Lung (tissue), 11 donors: ENCODE measurements at regions not wholly inside any gene's neighbourhood (a gene's known extent, or its start where the extent isn't known, plus 50 kb on each side); places are given as distances from the start of the nearest gene placed in this dataset.

Experiments used
- ATAC-seq: fragments of 200-7000 bp; cut with Tn5 transposase; one replicate; pipeline ENCODE4 v1.9.1; 2020; ENCODE audit warnings: moderate number of reproducible peaks; ENCODE audit not compliant: insufficient read depth, low FRiP score
- DNase-seq, 3 donors: peaks; one replicate each; pipeline ENCODE4 v3.0.0-alpha.2; 2013 to 2017
- H3K27ac ChIP-seq, 2 donors: one replicate each; pipeline ENCODE4 v1.5.1; 2013; ENCODE audit warnings: mild to moderate bottlenecking in 2 of 2, moderate library complexity in 2 of 2, control low read depth in 1 of 2, inconsistent platforms in 1 of 2, low read depth in 1 of 2, low read length in 1 of 2
- H3K27me3 ChIP-seq, 3 donors: one replicate each; pipeline ENCODE4 v1.5.1; 2013; ENCODE audit warnings: low read length in 2 of 3; ENCODE audit not compliant: control insufficient read depth in 3 of 3, insufficient read depth in 3 of 3
- H3K36me3 ChIP-seq, 4 donors: one replicate each; pipeline ENCODE4 v1.5.1; 2013; ENCODE audit warnings: low read length in 4 of 4, mild to moderate bottlenecking in 1 of 4, moderate library complexity in 1 of 4; ENCODE audit not compliant: control insufficient read depth in 4 of 4, insufficient read depth in 4 of 4
- H3K4me1 ChIP-seq, 5 donors: one replicate each; pipeline ENCODE4 v1.5.1; 2013; ENCODE audit warnings: low read length in 5 of 5, mild to moderate bottlenecking in 2 of 5, moderate library complexity in 1 of 5; ENCODE audit not compliant: control insufficient read depth in 5 of 5, insufficient read depth in 5 of 5
- H3K4me3 ChIP-seq: one replicate; pipeline ENCODE4 v1.5.1; 2013; ENCODE audit warnings: mild to moderate bottlenecking, control low read depth, moderate library complexity
- H3K9ac ChIP-seq, 2 donors: one replicate each; pipeline ENCODE4 v1.5.1; 2013; ENCODE audit warnings: low read length in 2 of 2, control low read depth in 1 of 2; ENCODE audit not compliant: insufficient read depth in 1 of 2
- H3K9me3 ChIP-seq, 4 donors: one replicate each; pipeline ENCODE4 v1.5.1; 2013; ENCODE audit warnings: low read length in 3 of 4, mild to moderate bottlenecking in 1 of 4, moderate library complexity in 1 of 4; ENCODE audit not compliant: control insufficient read depth in 4 of 4, insufficient read depth in 3 of 4
- WGBS, 2 donors: extraction: QIAGEN DNeasy Blood & Tissue Kit; methylation state at CpG; one replicate each; pipeline ENCODE4 v1.1.7; 2013; 5-methylcytosine and 5-hydroxymethylcytosine counted together
- TF ChIP-seq, protein P1 (sequence below): IDR thresholded peaks from 2 replicates; pipeline ENCODE4 v1.5.1; 2012; ENCODE audit warnings: mild to moderate bottlenecking; ENCODE audit errors: control extremely low read depth, extremely low read depth
- donor health status: control.
- donor health status: control.
- donor health status: Bipolar disorder and iron deficiency.
- donor health status: healthy.
- donor health status: DM: yes; HTN: yes; CAD: no.

- no peaks in the 10 kb centered on the region for H3K27me3 ChIP-seq
- H3K27ac ChIP-seq = no peak overlapping the region
- DNase-seq = no peak
- no peak for ATAC-seq
- H3K9ac ChIP-seq = no peak overlapping the region
- H3K4me3 ChIP-seq = no peak overlapping the region
- no peaks in the 10 kb centered on the region for H3K9me3 ChIP-seq
- TF ChIP-seq, protein P1, sequence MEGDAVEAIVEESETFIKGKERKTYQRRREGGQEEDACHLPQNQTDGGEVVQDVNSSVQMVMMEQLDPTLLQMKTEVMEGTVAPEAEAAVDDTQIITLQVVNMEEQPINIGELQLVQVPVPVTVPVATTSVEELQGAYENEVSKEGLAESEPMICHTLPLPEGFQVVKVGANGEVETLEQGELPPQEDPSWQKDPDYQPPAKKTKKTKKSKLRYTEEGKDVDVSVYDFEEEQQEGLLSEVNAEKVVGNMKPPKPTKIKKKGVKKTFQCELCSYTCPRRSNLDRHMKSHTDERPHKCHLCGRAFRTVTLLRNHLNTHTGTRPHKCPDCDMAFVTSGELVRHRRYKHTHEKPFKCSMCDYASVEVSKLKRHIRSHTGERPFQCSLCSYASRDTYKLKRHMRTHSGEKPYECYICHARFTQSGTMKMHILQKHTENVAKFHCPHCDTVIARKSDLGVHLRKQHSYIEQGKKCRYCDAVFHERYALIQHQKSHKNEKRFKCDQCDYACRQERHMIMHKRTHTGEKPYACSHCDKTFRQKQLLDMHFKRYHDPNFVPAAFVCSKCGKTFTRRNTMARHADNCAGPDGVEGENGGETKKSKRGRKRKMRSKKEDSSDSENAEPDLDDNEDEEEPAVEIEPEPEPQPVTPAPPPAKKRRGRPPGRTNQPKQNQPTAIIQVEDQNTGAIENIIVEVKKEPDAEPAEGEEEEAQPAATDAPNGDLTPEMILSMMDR = no peak
- peaks cover 0 to 13% (median 0%) of the 10 kb centered on the region in 5 donors for H3K4me1 ChIP-seq
- H3K36me3 ChIP-seq = no peaks in the 10 kb centered on the region
- 96 to 97% methylated on average over 8 of the region's 8 CpGs for WGBS, 2 donors
Observed at GRCh38 chr13:39215971-39216370, 177.7 kb downstream of the NHLRC3 start.

- no peak for ATAC-seq
- Histone ChIP-seq H3K9ac (no peak overlapping the region), H3K4me1 (peaks cover 0 to 4% (median 0%) of the 10 kb centered on the region in 5 donors), H3K4me3 (no peak overlapping the region), H3K36me3 (no peaks in the 10 kb centered on the region), H3K9me3 (no peaks in the 10 kb centered on the region), H3K27me3 (no peaks in the 10 kb centered on the region), H3K27ac (no peak overlapping the region)
- no peak for DNase-seq
- TF ChIP-seq, protein P1 = no peak
- 83 to 95% methylated on average over 3 of the region's 3 CpGs for WGBS, 2 donors
Observed at GRCh38 chr13:39217471-39217870, 179.2 kb downstream of the NHLRC3 start.

DNA sequence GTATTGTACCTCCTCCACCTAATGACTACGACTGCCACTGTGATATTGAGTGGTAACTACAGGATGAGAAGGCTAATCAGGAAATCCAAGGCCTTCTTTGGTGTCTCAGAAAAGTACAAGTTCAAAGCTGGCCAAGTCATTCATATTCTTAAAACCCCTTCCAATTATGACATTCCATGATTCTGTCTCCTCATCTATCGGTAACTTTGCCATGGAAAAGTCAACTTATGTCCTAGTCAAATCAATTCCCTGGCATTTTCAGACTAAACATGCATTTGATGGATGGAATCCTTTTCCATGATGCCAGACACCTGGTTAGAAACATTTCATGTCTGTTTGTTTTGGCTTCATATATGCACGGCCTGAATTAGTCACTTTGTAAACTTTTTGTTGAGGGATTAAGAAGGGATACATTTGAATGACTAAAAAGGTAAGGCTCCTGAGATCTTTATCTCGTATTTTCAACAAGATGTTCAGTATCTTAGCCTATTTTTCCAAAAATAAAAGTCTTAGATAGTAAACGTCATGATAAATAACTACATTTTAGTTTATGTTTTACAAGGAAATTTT lies 186.5 kb downstream of the NHLRC3 start:
- TF ChIP-seq, protein P1 = no peak
- Histone ChIP-seq H3K4me1 (peaks cover 0 to 17% (median 0%) of the 10 kb centered on the region in 5 donors), H3K9me3 (no peaks in the 10 kb centered on the region), H3K9ac (no peak overlapping the region), H3K36me3 (no peaks in the 10 kb centered on the region), H3K27ac (no peak overlapping the region), H3K4me3 (no peak overlapping the region), H3K27me3 (no peaks in the 10 kb centered on the region)
- ATAC-seq (no peak), DNase-seq (peak; percentile 21 to 89 (median 87))
- 67 to 73% methylated on average over 5 of the region's 5 CpGs for WGBS, 2 donors

GRCh38 chr13:39225860-39226259 lies 187.6 kb downstream of the NHLRC3 start:
- H3K27ac ChIP-seq = no peak overlapping the region
- no peaks in the 10 kb centered on the region for H3K36me3 ChIP-seq
- WGBS, 2 donors = 73 to 93% methylated on average over 4 of the region's 4 CpGs
- H3K4me1 ChIP-seq = peaks cover 0 to 17% (median 0%) of the 10 kb centered on the region in 5 donors
- DNase-seq = no peak
- H3K27me3 ChIP-seq = no peaks in the 10 kb centered on the region
- TF ChIP-seq, protein P1 = no peak
- H3K9me3 ChIP-seq = no peaks in the 10 kb centered on the region
- ATAC-seq = no peak
- no peak overlapping the region for H3K9ac ChIP-seq
- no peak overlapping the region for H3K4me3 ChIP-seq
